ENCODE measurements at regions not wholly inside any gene's neighbourhood (a gene's known extent, or its start where the extent isn't known, plus 50 kb on each side); places are given as distances from the start of the nearest gene placed in this dataset.
"Not testable (repeated sequence)": the region's sequence is repeated elsewhere in the genome, so short reads cannot be mapped to it uniquely, and the experiment has no call there.

DNA sequence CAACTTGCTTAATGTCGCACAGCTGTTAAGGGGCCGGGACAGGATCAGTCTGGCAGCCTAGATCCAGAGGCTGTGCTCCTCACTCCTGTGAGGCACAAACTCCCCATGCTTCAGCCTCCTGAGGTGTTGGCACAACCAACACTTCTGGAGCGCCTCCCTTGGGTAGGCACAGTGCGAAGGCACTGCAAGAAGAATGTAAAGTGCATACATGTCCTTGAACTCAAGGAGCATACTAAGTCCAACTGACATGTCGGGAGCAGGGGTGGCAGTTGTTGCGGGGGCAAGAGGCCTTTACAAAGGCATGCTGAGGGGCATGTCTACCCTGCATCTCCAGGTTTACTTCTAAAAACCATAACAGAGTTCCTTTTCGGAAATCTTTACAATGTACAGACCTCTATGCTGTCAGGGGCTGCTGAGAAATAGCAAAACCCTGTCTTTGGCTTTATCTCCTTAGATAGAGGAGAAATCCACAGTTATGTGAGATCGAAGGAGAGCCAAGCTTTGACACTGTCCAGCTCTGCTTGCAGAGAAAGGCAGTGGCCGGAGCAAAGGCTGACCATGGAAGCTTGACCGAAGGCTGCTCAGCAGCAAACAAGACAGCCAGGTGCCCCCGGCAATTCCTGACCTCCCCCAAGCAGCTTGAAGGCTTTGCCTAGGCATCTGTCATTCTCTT lies 93.9 kb downstream of the CDC7 start:
- Mint-ChIP-seq H3K27me3 (no peaks in the 10 kb centered on the region), H3K27ac (ENCODE audit: low read depth) (no peak overlapping the region), H3K4me3 (no peak overlapping the region), H3K9me3 (no peaks in the 10 kb centered on the region), H3K36me3 (ENCODE audit: insufficient read depth) (no peaks in the 10 kb centered on the region), H3K4me1 (peaks cover 12% of the 10 kb centered on the region)
- no peak for ATAC-seq (replicated peaks; ENCODE audit: extremely low read depth, poor library complexity, severe bottlenecking)
- DNase-seq (ENCODE audit: low spot score in 2 of 2), result no peak

DNA sequence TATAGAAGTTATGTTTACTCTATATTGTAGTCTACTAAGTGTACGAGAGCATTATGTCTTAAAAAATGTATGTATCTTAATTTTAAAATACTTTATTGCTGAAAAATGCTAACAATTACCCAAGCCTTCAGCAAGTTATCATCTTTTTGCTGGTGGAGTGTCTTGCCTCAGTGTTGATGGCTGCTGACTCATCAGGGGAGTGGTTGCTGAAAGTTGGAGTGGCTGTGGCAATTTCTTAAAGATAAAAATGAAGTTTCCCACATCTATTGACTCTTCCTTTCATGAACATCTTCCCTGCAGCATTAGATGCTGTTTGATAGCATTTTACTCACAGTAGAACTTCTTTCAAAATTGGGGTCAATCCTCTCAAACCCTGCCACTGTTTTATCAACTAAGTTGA lies 95.8 kb downstream of the CDC7 start:
- Mint-ChIP-seq H3K27ac (ENCODE audit: low read depth) (no peak overlapping the region), H3K4me3 (no peak overlapping the region), H3K36me3 (ENCODE audit: insufficient read depth) (peaks cover 4% of the 10 kb centered on the region), H3K4me1 (peaks cover 12% of the 10 kb centered on the region), H3K27me3 (no peaks in the 10 kb centered on the region), H3K9me3 (no peaks in the 10 kb centered on the region)
- no peak for ATAC-seq (replicated peaks; ENCODE audit: extremely low read depth, poor library complexity, severe bottlenecking)
- no peak for DNase-seq (ENCODE audit: low spot score in 2 of 2)

DNA sequence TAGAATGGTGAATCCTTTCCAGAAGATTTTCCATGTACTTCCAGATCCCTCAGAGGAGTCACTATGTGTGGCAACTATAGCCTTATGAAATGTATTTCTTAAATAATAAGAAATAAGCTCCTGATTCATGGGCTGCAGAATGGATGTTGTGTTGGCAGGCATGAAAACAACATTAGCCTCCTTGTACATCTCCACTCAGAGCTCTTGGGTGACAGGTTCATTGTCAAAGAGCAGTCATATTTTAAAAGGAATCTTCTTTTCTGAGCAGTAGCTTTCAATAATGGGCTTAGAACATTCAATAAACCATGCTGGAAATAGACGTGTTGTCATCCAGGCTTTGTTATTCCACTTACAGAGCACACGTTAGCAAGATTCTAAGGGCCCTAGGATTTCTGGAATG lies 96.6 kb downstream of the CDC7 start:
- DNase-seq (ENCODE audit: low spot score in 2 of 2) (no peak), ATAC-seq (replicated peaks; ENCODE audit: extremely low read depth, poor library complexity, severe bottlenecking) (no peak)
- no peaks in the 10 kb centered on the region for H3K9me3 Mint-ChIP-seq
- no peaks in the 10 kb centered on the region for H3K27me3 Mint-ChIP-seq
- peaks cover 12% of the 10 kb centered on the region for H3K4me1 Mint-ChIP-seq
- no peak overlapping the region for H3K27ac Mint-ChIP-seq (ENCODE audit: low read depth)
- no peak overlapping the region for H3K4me3 Mint-ChIP-seq
- H3K36me3 Mint-ChIP-seq (ENCODE audit: insufficient read depth), result peaks cover 4% of the 10 kb centered on the region

DNA sequence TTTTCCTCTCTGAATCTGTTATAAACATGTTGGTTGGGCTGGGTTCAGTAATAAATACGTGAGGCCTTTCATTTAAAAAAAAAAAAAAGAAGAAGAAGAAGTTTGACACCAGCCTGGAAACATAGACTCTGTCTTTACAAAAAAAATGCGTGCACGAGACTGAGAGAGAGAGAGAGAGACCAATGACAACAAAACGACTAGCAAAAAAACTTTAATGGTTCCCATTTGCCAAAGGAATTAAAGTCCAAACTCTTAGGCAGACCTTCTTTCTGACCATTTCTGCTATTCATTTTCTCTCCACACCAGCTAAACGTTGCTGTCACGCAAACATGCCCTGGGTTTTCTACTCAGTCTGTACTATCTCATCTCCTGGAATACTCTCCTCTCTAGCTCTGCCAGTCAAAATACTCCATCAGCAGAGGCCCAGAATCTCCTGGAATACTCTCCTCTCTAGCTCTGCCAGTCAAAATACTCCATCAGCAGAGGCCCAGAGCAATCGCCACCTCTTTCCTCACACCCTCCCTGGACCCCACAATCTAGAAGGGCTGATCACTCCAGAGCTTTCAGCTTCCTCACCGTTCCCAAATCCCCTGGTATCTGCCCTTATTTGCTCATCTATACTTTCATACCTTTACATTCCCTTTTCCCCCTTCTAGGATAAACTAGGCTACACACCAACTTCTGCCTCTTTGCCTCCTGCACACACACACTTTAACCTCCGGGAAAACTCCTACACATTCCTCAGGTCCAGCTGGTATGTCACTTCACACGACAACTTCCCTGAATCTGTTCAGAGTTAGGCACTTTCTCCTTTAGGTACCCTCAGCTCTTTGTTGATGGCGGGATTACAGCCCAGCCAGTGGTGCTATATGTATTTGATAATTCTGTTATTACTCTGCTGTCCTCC lies 100.0 kb downstream of the CDC7 start:
- ATAC-seq (replicated peaks; ENCODE audit: extremely low read depth, poor library complexity, severe bottlenecking) (no peak), DNase-seq (ENCODE audit: low spot score in 2 of 2) (no peak)
- no peaks in the 10 kb centered on the region for H3K9me3 Mint-ChIP-seq
- H3K27ac Mint-ChIP-seq (ENCODE audit: low read depth), result no peak overlapping the region
- peaks cover 11% of the 10 kb centered on the region for H3K4me1 Mint-ChIP-seq
- H3K36me3 Mint-ChIP-seq (ENCODE audit: insufficient read depth), result peaks cover 4% of the 10 kb centered on the region
- no peak overlapping the region for H3K4me3 Mint-ChIP-seq
- no peaks in the 10 kb centered on the region for H3K27me3 Mint-ChIP-seq

DNA sequence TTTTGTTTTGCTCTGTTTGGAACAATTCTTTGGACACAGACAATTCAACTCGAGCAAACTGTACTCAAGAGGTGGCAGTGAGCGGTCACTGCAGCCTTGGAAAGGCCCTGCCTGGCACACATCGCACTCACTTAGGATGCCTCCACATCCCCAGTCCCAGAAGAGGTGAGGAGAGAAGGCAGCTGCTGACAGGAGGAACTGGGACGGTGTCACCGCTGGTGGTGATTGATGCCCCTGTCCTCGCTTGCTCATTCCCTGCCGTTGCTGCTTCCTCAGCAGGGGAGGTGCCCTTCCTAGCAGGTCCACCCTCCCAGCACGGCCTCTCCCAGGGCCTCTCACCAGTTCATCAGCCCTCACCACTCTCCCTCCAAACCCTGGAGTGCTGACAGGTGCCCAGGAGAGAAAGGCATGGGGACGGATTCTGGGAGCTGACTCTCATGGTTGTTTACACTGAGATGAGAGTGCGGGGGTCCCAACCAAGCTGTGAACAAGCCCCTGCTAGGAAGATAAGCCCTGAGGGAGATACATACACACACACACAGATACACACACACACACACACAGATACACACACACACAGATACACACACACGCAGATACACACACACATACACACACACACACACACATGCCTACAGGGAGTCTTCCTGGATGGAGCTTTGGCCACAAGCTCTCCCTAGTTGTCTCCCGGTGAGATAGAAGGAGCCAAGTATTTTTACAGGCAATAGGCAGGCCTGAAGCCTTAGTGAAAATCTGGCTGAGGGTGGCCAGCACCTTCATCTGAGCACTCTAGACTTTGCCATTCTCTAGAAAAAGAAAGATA lies 101.1 kb downstream of the CDC7 start:
- DNase-seq (ENCODE audit: low spot score in 2 of 2) (no peak), ATAC-seq (replicated peaks; ENCODE audit: extremely low read depth, poor library complexity, severe bottlenecking) (no peak)
- Mint-ChIP-seq H3K27me3 (no peaks in the 10 kb centered on the region), H3K9me3 (no peaks in the 10 kb centered on the region), H3K36me3 (ENCODE audit: insufficient read depth) (peaks cover 4% of the 10 kb centered on the region), H3K27ac (ENCODE audit: low read depth) (no peak overlapping the region), H3K4me1 (peaks cover 4% of the 10 kb centered on the region), H3K4me3 (no peak overlapping the region)

DNA sequence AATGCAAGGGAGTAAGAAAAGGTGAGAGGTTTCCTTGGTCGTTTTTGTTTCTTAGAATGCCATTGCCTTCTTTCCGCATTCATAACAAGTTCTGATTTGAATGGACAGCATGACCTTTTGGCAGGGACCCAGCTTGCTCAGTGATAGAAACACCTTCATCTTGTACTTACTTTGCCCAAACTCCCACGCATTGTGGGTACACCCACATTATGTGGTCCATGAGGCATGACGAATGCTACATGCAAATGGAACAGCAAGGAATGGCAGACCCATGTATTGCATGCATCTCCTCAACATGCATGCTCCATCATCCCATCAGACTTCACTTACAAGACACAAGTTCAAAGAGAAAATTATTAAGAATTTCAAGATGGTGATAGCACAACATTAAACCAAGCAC lies 102.8 kb downstream of the CDC7 start:
- no peak overlapping the region for H3K4me3 Mint-ChIP-seq
- DNase-seq (ENCODE audit: low spot score in 2 of 2) (no peak), ATAC-seq (replicated peaks; ENCODE audit: extremely low read depth, poor library complexity, severe bottlenecking) (no peak)
- H3K27me3 Mint-ChIP-seq, result no peaks in the 10 kb centered on the region
- no peak overlapping the region for H3K27ac Mint-ChIP-seq (ENCODE audit: low read depth)
- H3K4me1 Mint-ChIP-seq, result no peaks in the 10 kb centered on the region
- H3K9me3 Mint-ChIP-seq, result no peaks in the 10 kb centered on the region
- H3K36me3 Mint-ChIP-seq (ENCODE audit: insufficient read depth), result peaks cover 4% of the 10 kb centered on the region

DNA sequence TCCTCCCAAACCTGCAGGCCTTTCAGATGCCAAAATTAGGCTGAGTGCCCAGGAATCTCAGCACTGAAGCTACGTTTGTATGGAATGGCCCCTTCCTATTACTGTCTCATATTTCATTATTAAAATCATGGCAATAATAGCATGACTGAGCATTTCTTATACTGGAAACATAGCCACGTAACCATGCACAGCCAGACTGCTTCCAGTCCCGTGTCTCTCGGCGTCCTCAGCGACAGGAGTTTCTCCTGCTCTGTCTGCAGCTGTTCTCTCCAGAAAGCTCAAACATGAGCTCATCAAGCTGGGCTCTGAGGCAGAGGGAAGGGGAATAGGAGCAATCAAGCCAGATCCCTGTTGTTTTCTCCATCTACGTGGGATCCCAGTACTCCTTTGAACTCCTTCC lies 104.0 kb downstream of the CDC7 start:
- no peak overlapping the region for H3K27ac Mint-ChIP-seq (ENCODE audit: low read depth)
- no peak overlapping the region for H3K4me3 Mint-ChIP-seq
- ATAC-seq (replicated peaks; ENCODE audit: extremely low read depth, poor library complexity, severe bottlenecking), result no peak
- peaks cover 4% of the 10 kb centered on the region for H3K36me3 Mint-ChIP-seq (ENCODE audit: insufficient read depth)
- no peak for DNase-seq (ENCODE audit: low spot score in 2 of 2)
- H3K4me1 Mint-ChIP-seq, result no peaks in the 10 kb centered on the region
- no peaks in the 10 kb centered on the region for H3K27me3 Mint-ChIP-seq
- H3K9me3 Mint-ChIP-seq, result no peaks in the 10 kb centered on the region

DNA sequence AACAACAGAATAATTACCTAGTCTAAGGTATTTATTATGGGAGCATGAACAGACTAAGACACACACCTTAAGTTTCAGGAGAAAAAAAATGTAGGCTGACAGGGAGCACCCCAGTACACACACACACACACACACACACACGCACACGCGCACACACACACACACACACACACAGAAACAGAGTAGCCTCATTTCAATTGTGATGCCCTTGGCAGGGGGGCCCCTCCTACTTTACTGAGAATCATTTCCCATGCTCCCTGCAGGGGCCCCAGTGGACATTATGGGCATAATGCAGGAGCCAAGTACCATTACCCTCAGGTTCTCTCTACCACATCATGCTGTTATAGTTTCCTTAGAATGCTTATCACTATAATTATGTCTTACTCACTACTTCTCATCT lies 104.9 kb downstream of the CDC7 start:
- no peaks in the 10 kb centered on the region for H3K27me3 Mint-ChIP-seq
- H3K4me1 Mint-ChIP-seq, result peaks cover 5% of the 10 kb centered on the region
- DNase-seq (ENCODE audit: low spot score in 2 of 2), result no peak
- H3K36me3 Mint-ChIP-seq (ENCODE audit: insufficient read depth), result peaks cover 2% of the 10 kb centered on the region
- no peak overlapping the region for H3K27ac Mint-ChIP-seq (ENCODE audit: low read depth)
- H3K9me3 Mint-ChIP-seq, result no peaks in the 10 kb centered on the region
- no peak overlapping the region for H3K4me3 Mint-ChIP-seq
- no peak for ATAC-seq (replicated peaks; ENCODE audit: extremely low read depth, poor library complexity, severe bottlenecking)

DNA sequence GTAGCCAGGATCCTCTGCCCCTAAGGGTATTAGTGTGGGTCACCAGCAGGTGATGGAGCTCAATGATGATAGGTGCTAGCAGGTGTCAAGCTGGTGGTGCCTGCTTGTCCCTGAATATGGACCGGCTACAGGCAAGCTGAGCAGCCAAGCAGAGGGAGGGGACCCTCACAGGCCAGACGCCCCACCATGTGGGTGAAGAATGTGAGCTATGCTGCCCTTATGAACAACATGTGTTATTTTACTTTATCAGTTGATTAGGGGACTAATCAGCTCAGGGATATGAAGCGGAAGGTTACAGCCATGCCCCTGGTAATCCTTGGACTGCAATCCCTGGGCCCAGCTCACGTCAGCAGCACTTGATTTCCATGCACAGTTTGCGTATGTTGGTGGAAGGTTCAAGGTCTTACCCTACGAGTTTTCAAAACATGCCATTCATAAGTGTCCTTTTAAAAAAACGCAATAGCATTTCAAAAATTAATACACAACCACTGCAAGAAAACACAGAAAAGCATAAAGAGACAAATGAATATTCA lies 106.0 kb downstream of the CDC7 start:
- no peaks in the 10 kb centered on the region for H3K36me3 Mint-ChIP-seq (ENCODE audit: insufficient read depth)
- H3K4me3 Mint-ChIP-seq, result no peak overlapping the region
- ATAC-seq (replicated peaks; ENCODE audit: extremely low read depth, poor library complexity, severe bottlenecking) (no peak), DNase-seq (ENCODE audit: low spot score in 2 of 2) (no peak)
- no peak overlapping the region for H3K27ac Mint-ChIP-seq (ENCODE audit: low read depth)
- H3K4me1 Mint-ChIP-seq, result peaks cover 6% of the 10 kb centered on the region
- no peaks in the 10 kb centered on the region for H3K27me3 Mint-ChIP-seq
- no peaks in the 10 kb centered on the region for H3K9me3 Mint-ChIP-seq

DNA sequence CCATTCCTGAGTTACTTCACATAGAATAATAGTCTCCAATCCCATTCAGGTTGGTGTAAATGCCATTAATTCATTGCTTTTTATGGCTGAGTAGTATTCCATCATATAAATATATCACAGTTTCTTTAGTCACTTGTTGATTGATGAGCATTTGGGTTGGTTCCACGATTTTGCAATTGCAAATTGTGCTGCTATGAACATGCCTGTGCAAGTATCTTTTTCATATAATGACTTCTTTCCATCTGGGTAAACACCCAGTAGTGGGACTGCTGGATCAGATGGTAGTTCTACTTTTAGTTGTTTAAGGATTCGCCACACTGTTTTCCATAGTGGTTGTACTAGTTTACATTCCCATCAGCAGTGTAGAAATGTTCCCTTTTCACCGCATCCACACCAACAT lies 107.0 kb downstream of the CDC7 start:
- H3K9me3 Mint-ChIP-seq; H3K27me3 Mint-ChIP-seq; H3K4me1 Mint-ChIP-seq; DNase-seq (ENCODE audit: low spot score in 2 of 2); ATAC-seq (replicated peaks; ENCODE audit: extremely low read depth, poor library complexity, severe bottlenecking); H3K36me3 Mint-ChIP-seq (ENCODE audit: insufficient read depth); H3K4me3 Mint-ChIP-seq; H3K27ac Mint-ChIP-seq (ENCODE audit: low read depth): not testable (repeated sequence)

DNA sequence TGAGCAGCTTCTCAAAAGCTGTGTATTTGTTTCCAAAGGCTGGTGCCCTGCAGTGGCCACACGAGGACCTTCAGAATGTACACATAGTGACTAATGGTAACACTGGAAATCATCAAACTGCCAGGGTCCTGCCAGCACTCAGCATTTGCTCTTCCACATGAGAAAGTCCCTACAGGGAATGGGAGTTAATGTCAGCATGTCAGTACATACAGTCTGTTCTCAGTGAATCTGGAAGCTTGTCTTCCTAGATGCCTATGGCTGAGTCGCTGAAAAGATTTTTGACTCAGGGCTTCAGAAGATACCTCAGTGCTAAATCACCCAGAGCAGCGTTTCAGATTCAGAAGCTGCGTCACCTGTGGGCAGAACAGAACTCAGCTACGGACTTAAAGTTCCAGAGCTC lies 108.2 kb downstream of the CDC7 start:
- peaks cover 10% of the 10 kb centered on the region for H3K4me1 Mint-ChIP-seq
- no peaks in the 10 kb centered on the region for H3K9me3 Mint-ChIP-seq
- H3K36me3 Mint-ChIP-seq (ENCODE audit: insufficient read depth), result peaks cover 2% of the 10 kb centered on the region
- no peak for ATAC-seq (replicated peaks; ENCODE audit: extremely low read depth, poor library complexity, severe bottlenecking)
- H3K27ac Mint-ChIP-seq (ENCODE audit: low read depth), result no peak overlapping the region
- DNase-seq (ENCODE audit: low spot score in 2 of 2), result no peak
- H3K4me3 Mint-ChIP-seq, result no peak overlapping the region
- H3K27me3 Mint-ChIP-seq, result no peaks in the 10 kb centered on the region

DNA sequence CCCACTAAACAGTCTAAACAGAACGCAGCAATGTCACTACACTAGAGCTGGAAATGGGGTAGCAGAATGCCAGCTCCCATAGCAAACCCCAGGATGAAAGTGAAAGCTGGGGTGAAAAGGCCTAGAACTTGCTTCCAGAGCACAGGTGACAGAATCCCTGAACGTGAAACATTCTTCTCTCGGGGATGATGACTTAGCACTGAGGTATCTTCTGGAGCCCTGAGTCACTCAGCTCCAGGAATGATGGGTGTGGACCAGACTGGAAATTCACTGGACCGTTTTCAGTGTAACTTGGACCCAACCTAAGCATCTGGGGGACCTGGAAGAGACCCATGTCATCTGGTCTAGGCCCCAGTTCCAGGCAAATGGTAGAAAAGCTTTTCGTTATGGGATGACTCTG lies 108.9 kb downstream of the CDC7 start:
- no peak overlapping the region for H3K27ac Mint-ChIP-seq (ENCODE audit: low read depth)
- H3K9me3 Mint-ChIP-seq, result no peaks in the 10 kb centered on the region
- H3K36me3 Mint-ChIP-seq (ENCODE audit: insufficient read depth), result peaks cover 2% of the 10 kb centered on the region
- no peak overlapping the region for H3K4me3 Mint-ChIP-seq
- H3K27me3 Mint-ChIP-seq, result no peaks in the 10 kb centered on the region
- ATAC-seq (replicated peaks; ENCODE audit: extremely low read depth, poor library complexity, severe bottlenecking), result no peak
- H3K4me1 Mint-ChIP-seq, result peaks cover 16% of the 10 kb centered on the region
- DNase-seq (ENCODE audit: low spot score in 2 of 2), result no peak
